ENCODE measurements at regions not wholly inside any gene's neighbourhood (a gene's known extent, or its start where the extent isn't known, plus 50 kb on each side); places are given as distances from the start of the nearest gene placed in this dataset.
"Not testable (repeated sequence)": the region's sequence is repeated elsewhere in the genome, so short reads cannot be mapped to it uniquely, and the experiment has no call there.

- not testable (repeated sequence) for H3K18ac ChIP-seq (ENCODE audit: low read depth in 1 of 2, low read length in 2 of 2); H2AFZ ChIP-seq (ENCODE audit: low read depth, low read length); H3K4ac ChIP-seq (ENCODE audit: low read depth in 1 of 2, low read length in 2 of 2); H4K91ac ChIP-seq (ENCODE audit: low read length); H3K14ac ChIP-seq (ENCODE audit: low read length in 2 of 2); H3K4me3 ChIP-seq (ENCODE audit: insufficient read depth in 1 of 2, low read depth in 1 of 2, low read length in 2 of 2); H2BK120ac ChIP-seq (ENCODE audit: low read depth, low read length); H2BK15ac ChIP-seq (ENCODE audit: low read depth, poor library complexity, severe bottlenecking); H3K79me1 ChIP-seq (replicated peaks; ENCODE audit: low read length, poor library complexity, severe bottlenecking); DNase-seq; H3K27ac ChIP-seq (ENCODE audit: low read length, poor library complexity, severe bottlenecking); H3K9ac ChIP-seq (ENCODE audit: low read length); H3K23ac ChIP-seq (ENCODE audit: low read length in 2 of 2); H2BK5ac ChIP-seq (ENCODE audit: low read depth, low read length, poor library complexity, severe bottlenecking); H4K8ac ChIP-seq (ENCODE audit: low read length); H2BK12ac ChIP-seq (ENCODE audit: low read length in 2 of 2); H3K36me3 ChIP-seq (ENCODE audit: control insufficient read depth in 1 of 2, insufficient read depth in 2 of 2, low read depth in 1 of 2, low read length in 2 of 2); H3K4me2 ChIP-seq (ENCODE audit: low read length, poor library complexity, severe bottlenecking); H2AK5ac ChIP-seq (ENCODE audit: low read length, severe bottlenecking); H3K4me1 ChIP-seq (ENCODE audit: control insufficient read depth, insufficient read depth, low read depth, low read length)
- 81% methylated on average over 2 of the region's 2 CpGs for WGBS
- Histone ChIP-seq H3K27me3 (ENCODE audit: control insufficient read depth in 1 of 2, insufficient read depth in 1 of 2, low read length in 2 of 2) (peaks cover 0 to 45% of the 10 kb centered on the region in 2 experiments), H3K9me3 (ENCODE audit: control insufficient read depth, low read length) (peaks cover 20% of the 10 kb centered on the region)
Observed at GRCh38 chr4:153106736-153107135, 97.5 kb upstream of the TRIM2 start.

DNA sequence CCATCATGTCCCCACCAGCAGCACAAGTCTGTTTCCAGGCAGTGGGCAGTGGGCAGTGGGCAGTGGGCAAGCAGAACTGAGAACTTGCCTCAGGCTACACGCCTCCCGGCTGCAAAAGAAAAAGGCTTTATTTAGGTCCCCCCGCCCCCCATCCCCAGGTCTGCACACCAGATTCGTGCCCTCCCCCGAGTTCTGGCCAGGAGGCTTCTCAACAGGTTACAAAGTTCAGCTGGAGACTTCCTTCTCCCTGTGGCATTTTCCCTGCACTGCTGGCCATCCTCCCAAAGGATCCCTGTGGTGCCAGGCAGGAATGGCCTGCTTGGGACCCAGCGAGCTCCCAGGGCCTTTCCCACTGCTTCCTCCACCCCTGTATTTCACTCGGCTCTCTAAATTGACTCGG, 97.0 kb upstream of the TRIM2 start:
- no peak overlapping the region for H4K8ac ChIP-seq (ENCODE audit: low read length)
- no peak overlapping the region for H3K4me3 ChIP-seq (ENCODE audit: insufficient read depth in 1 of 2, low read depth in 1 of 2, low read length in 2 of 2)
- no peak overlapping the region for H3K4ac ChIP-seq (ENCODE audit: low read depth in 1 of 2, low read length in 2 of 2)
- 85% methylated on average over 7 of the region's 8 CpGs for WGBS
- H3K14ac ChIP-seq (ENCODE audit: low read length in 2 of 2), result no peak overlapping the region
- no peak overlapping the region for H3K18ac ChIP-seq (ENCODE audit: low read depth in 1 of 2, low read length in 2 of 2)
- H3K23ac ChIP-seq (ENCODE audit: low read length in 2 of 2), result no peak overlapping the region
- DNase-seq, result no peak
- H2AK5ac ChIP-seq (ENCODE audit: low read length, severe bottlenecking), result no peak overlapping the region
- no peaks in the 10 kb centered on the region for H3K79me1 ChIP-seq (replicated peaks; ENCODE audit: low read length, poor library complexity, severe bottlenecking)
- no peak overlapping the region for H4K91ac ChIP-seq (ENCODE audit: low read length)
- no peak overlapping the region for H3K9ac ChIP-seq (ENCODE audit: low read length)
- H3K4me2 ChIP-seq (ENCODE audit: low read length, poor library complexity, severe bottlenecking), result no peak overlapping the region
- H2BK12ac ChIP-seq (ENCODE audit: low read length in 2 of 2), result no peak overlapping the region
- no peak overlapping the region for H2BK15ac ChIP-seq (ENCODE audit: low read depth, poor library complexity, severe bottlenecking)
- H2BK120ac ChIP-seq (ENCODE audit: low read depth, low read length), result no peak overlapping the region
- H2BK5ac ChIP-seq (ENCODE audit: low read depth, low read length, poor library complexity, severe bottlenecking), result no peak overlapping the region
- H3K4me1 ChIP-seq (ENCODE audit: control insufficient read depth, insufficient read depth, low read depth, low read length), result peaks cover 4% of the 10 kb centered on the region
- H3K27ac ChIP-seq (ENCODE audit: low read length, poor library complexity, severe bottlenecking), result no peak overlapping the region
- peaks cover 20% of the 10 kb centered on the region for H3K9me3 ChIP-seq (ENCODE audit: control insufficient read depth, low read length)
- no peaks in the 10 kb centered on the region for H3K36me3 ChIP-seq (ENCODE audit: control insufficient read depth in 1 of 2, insufficient read depth in 2 of 2, low read depth in 1 of 2, low read length in 2 of 2)
- peaks cover 0 to 50% of the 10 kb centered on the region in 2 experiments for H3K27me3 ChIP-seq (ENCODE audit: control insufficient read depth in 1 of 2, insufficient read depth in 1 of 2, low read length in 2 of 2)
- H2AFZ ChIP-seq (ENCODE audit: low read depth, low read length), result no peak overlapping the region

GRCh38 chr4:153109296-153109849, 94.9 kb upstream of the TRIM2 start:
- H2BK120ac ChIP-seq (ENCODE audit: low read depth, low read length), result no peak overlapping the region
- no peaks in the 10 kb centered on the region for H3K79me1 ChIP-seq (replicated peaks; ENCODE audit: low read length, poor library complexity, severe bottlenecking)
- H3K18ac ChIP-seq (ENCODE audit: low read depth in 1 of 2, low read length in 2 of 2), result no peak overlapping the region
- DNase-seq, result no peak
- H3K4me2 ChIP-seq (ENCODE audit: low read length, poor library complexity, severe bottlenecking), result no peak overlapping the region
- no peak overlapping the region for H2BK15ac ChIP-seq (ENCODE audit: low read depth, poor library complexity, severe bottlenecking)
- H2BK5ac ChIP-seq (ENCODE audit: low read depth, low read length, poor library complexity, severe bottlenecking), result no peak overlapping the region
- peaks cover 18% of the 10 kb centered on the region for H3K9me3 ChIP-seq (ENCODE audit: control insufficient read depth, low read length)
- H2AK5ac ChIP-seq (ENCODE audit: low read length, severe bottlenecking), result no peak overlapping the region
- no peak overlapping the region for H3K14ac ChIP-seq (ENCODE audit: low read length in 2 of 2)
- no peaks in the 10 kb centered on the region for H3K36me3 ChIP-seq (ENCODE audit: control insufficient read depth in 1 of 2, insufficient read depth in 2 of 2, low read depth in 1 of 2, low read length in 2 of 2)
- H3K27ac ChIP-seq (ENCODE audit: low read length, poor library complexity, severe bottlenecking), result no peak overlapping the region
- peaks cover 0 to 45% of the 10 kb centered on the region in 2 experiments for H3K27me3 ChIP-seq (ENCODE audit: control insufficient read depth in 1 of 2, insufficient read depth in 1 of 2, low read length in 2 of 2)
- no peak overlapping the region for H3K4ac ChIP-seq (ENCODE audit: low read depth in 1 of 2, low read length in 2 of 2)
- H3K4me3 ChIP-seq (ENCODE audit: insufficient read depth in 1 of 2, low read depth in 1 of 2, low read length in 2 of 2), result no peak overlapping the region
- H2BK12ac ChIP-seq (ENCODE audit: low read length in 2 of 2), result no peak overlapping the region
- no peak overlapping the region for H3K9ac ChIP-seq (ENCODE audit: low read length)
- 97% methylated on average over 3 of the region's 3 CpGs for WGBS
- H4K91ac ChIP-seq (ENCODE audit: low read length), result no peak overlapping the region
- no peak overlapping the region for H3K23ac ChIP-seq (ENCODE audit: low read length in 2 of 2)
- no peak overlapping the region for H4K8ac ChIP-seq (ENCODE audit: low read length)
- no peak overlapping the region for H2AFZ ChIP-seq (ENCODE audit: low read depth, low read length)
- H3K4me1 ChIP-seq (ENCODE audit: control insufficient read depth, insufficient read depth, low read depth, low read length), result peaks cover 8% of the 10 kb centered on the region

GRCh38 chr4:153110739-153111138, 93.5 kb upstream of the TRIM2 start:
- H2BK12ac ChIP-seq (ENCODE audit: low read length in 2 of 2), result no peak overlapping the region

More at GRCh38 chr4:153110739-153111138, 93.5 kb upstream of the TRIM2 start:
- Histone ChIP-seq H3K27ac (ENCODE audit: low read length, poor library complexity, severe bottlenecking) (no peak overlapping the region), H3K18ac (ENCODE audit: low read depth in 1 of 2, low read length in 2 of 2) (no peak overlapping the region), H3K9ac (ENCODE audit: low read length) (no peak overlapping the region), H3K36me3 (ENCODE audit: control insufficient read depth in 1 of 2, insufficient read depth in 2 of 2, low read depth in 1 of 2, low read length in 2 of 2) (no peaks in the 10 kb centered on the region), H3K4me3 (ENCODE audit: insufficient read depth in 1 of 2, low read depth in 1 of 2, low read length in 2 of 2) (no peak overlapping the region), H3K4me2 (ENCODE audit: low read length, poor library complexity, severe bottlenecking) (no peak overlapping the region), H2AK5ac (ENCODE audit: low read length, severe bottlenecking) (no peak overlapping the region), H2BK120ac (ENCODE audit: low read depth, low read length) (no peak overlapping the region), H3K9me3 (ENCODE audit: control insufficient read depth, low read length) (peaks cover 6% of the 10 kb centered on the region), H3K79me1 (replicated peaks; ENCODE audit: low read length, poor library complexity, severe bottlenecking) (no peaks in the 10 kb centered on the region), H2AFZ (ENCODE audit: low read depth, low read length) (no peak overlapping the region), H2BK5ac (ENCODE audit: low read depth, low read length, poor library complexity, severe bottlenecking) (no peak overlapping the region), H3K4ac (ENCODE audit: low read depth in 1 of 2, low read length in 2 of 2) (no peak overlapping the region), H3K14ac (ENCODE audit: low read length in 2 of 2) (no peak overlapping the region), H4K91ac (ENCODE audit: low read length) (no peak overlapping the region), H2BK15ac (ENCODE audit: low read depth, poor library complexity, severe bottlenecking) (no peak overlapping the region), H4K8ac (ENCODE audit: low read length) (no peak overlapping the region), H3K23ac (ENCODE audit: low read length in 2 of 2) (no peak overlapping the region), H3K27me3 (ENCODE audit: control insufficient read depth in 1 of 2, insufficient read depth in 1 of 2, low read length in 2 of 2) (peaks cover 0 to 39% of the 10 kb centered on the region in 2 experiments), H3K4me1 (ENCODE audit: control insufficient read depth, insufficient read depth, low read depth, low read length) (peaks cover 14% of the 10 kb centered on the region)
- no peak for DNase-seq
- 90% methylated on average over 5 of the region's 6 CpGs for WGBS

Data from mesenchymal stem cell (in vitro differentiated cells and primary cell).